ENCODE measurements at regions not wholly inside any gene's neighbourhood (a gene's known extent, or its start where the extent isn't known, plus 50 kb on each side); places are given as distances from the start of the nearest gene placed in this dataset.

GRCh38 chr10:8180360-8181109 is 126.0 kb downstream of the GATA3 start:
- TF ChIP-seq POLR2A (IDR thresholded peaks at IDR 0.05): no peak
- TF ChIP-seq CTCF (IDR thresholded peaks at IDR 0.05): no peak

Measured in esophagus squamous epithelium (tissue), 4 donors.